ENCODE measurements at regions not wholly inside any gene's neighbourhood (a gene's known extent, or its start where the extent isn't known, plus 50 kb on each side); places are given as distances from the start of the nearest gene placed in this dataset.

GRCh38 chr6:149233056-149233715 lies 84.3 kb upstream of the TAB2 start:
- H3K9me3 ChIP-seq (ENCODE audit: control insufficient read depth, low read length), result no peaks in the 10 kb centered on the region
- H3K4me1 ChIP-seq (ENCODE audit: control insufficient read depth, insufficient read depth, low read length, poor library complexity, severe bottlenecking), result peaks cover 35% of the 10 kb centered on the region
- H3K27me3 ChIP-seq (replicated peaks; ENCODE audit: control insufficient read depth, insufficient read depth, low read length, poor library complexity, severe bottlenecking), result no peaks in the 10 kb centered on the region
- peak; percentile 10 to 49 (median 31) for DNase-seq
- peak overlapping the region; percentile 97 for H3K27ac ChIP-seq (ENCODE audit: insufficient read depth, low read length, poor library complexity, severe bottlenecking)
- H3K4me3 ChIP-seq (ENCODE audit: insufficient read depth, low read depth, low read length, poor library complexity, severe bottlenecking), result peak overlapping the region; percentile 3
- H3K36me3 ChIP-seq (ENCODE audit: control insufficient read depth, insufficient read depth, low read length), result no peaks in the 10 kb centered on the region

- Histone ChIP-seq H3K9me3 (ENCODE audit: control insufficient read depth, low read length) (peaks cover 7% of the 10 kb centered on the region), H3K27me3 (replicated peaks; ENCODE audit: control insufficient read depth, insufficient read depth, low read length, poor library complexity, severe bottlenecking) (no peaks in the 10 kb centered on the region), H3K4me3 (ENCODE audit: insufficient read depth, low read depth, low read length, poor library complexity, severe bottlenecking) (peak overlapping the region; percentile 22), H3K4me1 (ENCODE audit: control insufficient read depth, insufficient read depth, low read length, poor library complexity, severe bottlenecking) (peaks cover 35% of the 10 kb centered on the region), H3K36me3 (ENCODE audit: control insufficient read depth, insufficient read depth, low read length) (no peaks in the 10 kb centered on the region), H3K27ac (ENCODE audit: insufficient read depth, low read length, poor library complexity, severe bottlenecking) (peak overlapping the region; percentile 97)
- peak in 1 of 3 donors; percentile 31 for DNase-seq
These were observed 83.2 kb upstream of the TAB2 start for GRCh38 chr6:149234051-149234962.

GRCh38 chr6:149235130-149235561 lies 82.4 kb upstream of the TAB2 start:
- peak overlapping the region; percentile 97 for H3K27ac ChIP-seq (ENCODE audit: insufficient read depth, low read length, poor library complexity, severe bottlenecking)
- H3K27me3 ChIP-seq (replicated peaks; ENCODE audit: control insufficient read depth, insufficient read depth, low read length, poor library complexity, severe bottlenecking), result no peaks in the 10 kb centered on the region
- H3K4me1 ChIP-seq (ENCODE audit: control insufficient read depth, insufficient read depth, low read length, poor library complexity, severe bottlenecking), result peaks cover 35% of the 10 kb centered on the region
- DNase-seq, result no peak
- peaks cover 9% of the 10 kb centered on the region for H3K9me3 ChIP-seq (ENCODE audit: control insufficient read depth, low read length)
- no peaks in the 10 kb centered on the region for H3K36me3 ChIP-seq (ENCODE audit: control insufficient read depth, insufficient read depth, low read length)
- H3K4me3 ChIP-seq (ENCODE audit: insufficient read depth, low read depth, low read length, poor library complexity, severe bottlenecking), result no peak overlapping the region

- H3K9me3 ChIP-seq (ENCODE audit: control insufficient read depth, low read length), result peaks cover 9% of the 10 kb centered on the region
- H3K4me1 ChIP-seq (ENCODE audit: control insufficient read depth, insufficient read depth, low read length, poor library complexity, severe bottlenecking), result peaks cover 34% of the 10 kb centered on the region
- no peak overlapping the region for H3K27ac ChIP-seq (ENCODE audit: insufficient read depth, low read length, poor library complexity, severe bottlenecking)
- no peaks in the 10 kb centered on the region for H3K27me3 ChIP-seq (replicated peaks; ENCODE audit: control insufficient read depth, insufficient read depth, low read length, poor library complexity, severe bottlenecking)
- H3K4me3 ChIP-seq (ENCODE audit: insufficient read depth, low read depth, low read length, poor library complexity, severe bottlenecking), result no peak overlapping the region
- no peaks in the 10 kb centered on the region for H3K36me3 ChIP-seq (ENCODE audit: control insufficient read depth, insufficient read depth, low read length)
- no peak for DNase-seq
These were observed 80.9 kb upstream of the TAB2 start for GRCh38 chr6:149236589-149236988.

- H3K4me1 ChIP-seq (ENCODE audit: control insufficient read depth, insufficient read depth, low read length, poor library complexity, severe bottlenecking), result peaks cover 27% of the 10 kb centered on the region
- no peak overlapping the region for H3K27ac ChIP-seq (ENCODE audit: insufficient read depth, low read length, poor library complexity, severe bottlenecking)
- no peaks in the 10 kb centered on the region for H3K27me3 ChIP-seq (replicated peaks; ENCODE audit: control insufficient read depth, insufficient read depth, low read length, poor library complexity, severe bottlenecking)
- H3K36me3 ChIP-seq (ENCODE audit: control insufficient read depth, insufficient read depth, low read length), result no peaks in the 10 kb centered on the region
- H3K9me3 ChIP-seq (ENCODE audit: control insufficient read depth, low read length), result peaks cover 9% of the 10 kb centered on the region
- no peak overlapping the region for H3K4me3 ChIP-seq (ENCODE audit: insufficient read depth, low read depth, low read length, poor library complexity, severe bottlenecking)
- DNase-seq, result no peak
These were observed 80.0 kb upstream of the TAB2 start for GRCh38 chr6:149237464-149237863.

GRCh38 chr6:149239573-149240209 lies 77.8 kb upstream of the TAB2 start:
- no peak for DNase-seq
- peaks cover 9% of the 10 kb centered on the region for H3K9me3 ChIP-seq (ENCODE audit: control insufficient read depth, low read length)
- H3K27ac ChIP-seq (ENCODE audit: insufficient read depth, low read length, poor library complexity, severe bottlenecking), result no peak overlapping the region
- H3K36me3 ChIP-seq (ENCODE audit: control insufficient read depth, insufficient read depth, low read length), result no peaks in the 10 kb centered on the region
- H3K27me3 ChIP-seq (replicated peaks; ENCODE audit: control insufficient read depth, insufficient read depth, low read length, poor library complexity, severe bottlenecking), result no peaks in the 10 kb centered on the region
- peaks cover 9% of the 10 kb centered on the region for H3K4me1 ChIP-seq (ENCODE audit: control insufficient read depth, insufficient read depth, low read length, poor library complexity, severe bottlenecking)
- no peak overlapping the region for H3K4me3 ChIP-seq (ENCODE audit: insufficient read depth, low read depth, low read length, poor library complexity, severe bottlenecking)

GRCh38 chr6:149242883-149243282 lies 74.6 kb upstream of the TAB2 start:
- H3K27ac ChIP-seq (ENCODE audit: insufficient read depth, low read length, poor library complexity, severe bottlenecking), result no peak overlapping the region
- no peak overlapping the region for H3K4me3 ChIP-seq (ENCODE audit: insufficient read depth, low read depth, low read length, poor library complexity, severe bottlenecking)
- H3K27me3 ChIP-seq (replicated peaks; ENCODE audit: control insufficient read depth, insufficient read depth, low read length, poor library complexity, severe bottlenecking), result no peaks in the 10 kb centered on the region
- peaks cover 9% of the 10 kb centered on the region for H3K9me3 ChIP-seq (ENCODE audit: control insufficient read depth, low read length)
- H3K4me1 ChIP-seq (ENCODE audit: control insufficient read depth, insufficient read depth, low read length, poor library complexity, severe bottlenecking), result no peaks in the 10 kb centered on the region
- no peak for DNase-seq
- H3K36me3 ChIP-seq (ENCODE audit: control insufficient read depth, insufficient read depth, low read length), result no peaks in the 10 kb centered on the region

GRCh38 chr6:149244105-149244504 lies 73.4 kb upstream of the TAB2 start:
- Histone ChIP-seq H3K4me1 (ENCODE audit: control insufficient read depth, insufficient read depth, low read length, poor library complexity, severe bottlenecking) (peaks cover 4% of the 10 kb centered on the region), H3K27ac (ENCODE audit: insufficient read depth, low read length, poor library complexity, severe bottlenecking) (no peak overlapping the region), H3K4me3 (ENCODE audit: insufficient read depth, low read depth, low read length, poor library complexity, severe bottlenecking) (no peak overlapping the region), H3K36me3 (ENCODE audit: control insufficient read depth, insufficient read depth, low read length) (no peaks in the 10 kb centered on the region), H3K9me3 (ENCODE audit: control insufficient read depth, low read length) (peaks cover 4% of the 10 kb centered on the region), H3K27me3 (replicated peaks; ENCODE audit: control insufficient read depth, insufficient read depth, low read length, poor library complexity, severe bottlenecking) (no peaks in the 10 kb centered on the region)
- no peak for DNase-seq

GRCh38 chr6:149246691-149247384 lies 70.7 kb upstream of the TAB2 start:
- no peak for DNase-seq
- H3K27ac ChIP-seq (ENCODE audit: insufficient read depth, low read length, poor library complexity, severe bottlenecking), result no peak overlapping the region
- H3K27me3 ChIP-seq (replicated peaks; ENCODE audit: control insufficient read depth, insufficient read depth, low read length, poor library complexity, severe bottlenecking), result no peaks in the 10 kb centered on the region
- no peaks in the 10 kb centered on the region for H3K36me3 ChIP-seq (ENCODE audit: control insufficient read depth, insufficient read depth, low read length)
- H3K9me3 ChIP-seq (ENCODE audit: control insufficient read depth, low read length), result no peaks in the 10 kb centered on the region
- no peak overlapping the region for H3K4me3 ChIP-seq (ENCODE audit: insufficient read depth, low read depth, low read length, poor library complexity, severe bottlenecking)
- H3K4me1 ChIP-seq (ENCODE audit: control insufficient read depth, insufficient read depth, low read length, poor library complexity, severe bottlenecking), result peaks cover 4% of the 10 kb centered on the region
